ENCODE measurements at regions not wholly inside any gene's neighbourhood (a gene's known extent, or its start where the extent isn't known, plus 50 kb on each side); places are given as distances from the start of the nearest gene placed in this dataset.
A peak's percentile ranks its signal among the peaks of the same experiment; 100 is the strongest.

DNA sequence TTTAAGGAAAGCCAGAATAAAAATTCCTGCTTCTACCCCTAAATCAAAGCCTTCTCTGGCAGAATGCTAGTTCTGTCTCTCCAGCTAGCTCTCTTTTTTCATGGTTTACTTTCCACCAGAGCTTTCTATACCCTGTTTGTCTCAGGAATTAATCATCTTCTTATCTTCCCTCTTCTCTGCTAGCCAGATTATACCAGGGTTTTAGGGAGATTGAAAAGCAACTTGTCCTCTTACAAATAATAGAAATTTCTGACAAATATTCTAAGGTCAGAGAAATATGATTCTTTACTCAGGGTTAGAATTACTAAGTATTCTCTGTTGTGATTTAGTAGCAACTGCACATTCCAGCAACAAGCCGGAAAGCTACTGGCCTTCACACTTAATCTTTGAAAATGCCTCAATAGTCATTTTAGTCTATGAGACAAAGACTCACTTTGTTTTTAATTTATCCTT, 166.4 kb downstream of the TANC2 start:
- peaks cover 11% of the 10 kb centered on the region; the same call in 1 of the 2 replicates for H3K4me1 Mint-ChIP-seq (ENCODE audit: low read depth)
- no peaks in the 10 kb centered on the region for H3K27me3 Mint-ChIP-seq (ENCODE audit: insufficient read depth)
- H3K4me3 Mint-ChIP-seq, result no peak overlapping the region
- no peak for DNase-seq
- no peaks in the 10 kb centered on the region for H3K9me3 Mint-ChIP-seq
- peak overlapping the region; percentile 21; the same call in 1 of the 2 replicates for H3K27ac Mint-ChIP-seq
- H3K36me3 Mint-ChIP-seq (ENCODE audit: low read depth), result peaks cover 7% of the 10 kb centered on the region
- TF ChIP-seq, protein P1, sequence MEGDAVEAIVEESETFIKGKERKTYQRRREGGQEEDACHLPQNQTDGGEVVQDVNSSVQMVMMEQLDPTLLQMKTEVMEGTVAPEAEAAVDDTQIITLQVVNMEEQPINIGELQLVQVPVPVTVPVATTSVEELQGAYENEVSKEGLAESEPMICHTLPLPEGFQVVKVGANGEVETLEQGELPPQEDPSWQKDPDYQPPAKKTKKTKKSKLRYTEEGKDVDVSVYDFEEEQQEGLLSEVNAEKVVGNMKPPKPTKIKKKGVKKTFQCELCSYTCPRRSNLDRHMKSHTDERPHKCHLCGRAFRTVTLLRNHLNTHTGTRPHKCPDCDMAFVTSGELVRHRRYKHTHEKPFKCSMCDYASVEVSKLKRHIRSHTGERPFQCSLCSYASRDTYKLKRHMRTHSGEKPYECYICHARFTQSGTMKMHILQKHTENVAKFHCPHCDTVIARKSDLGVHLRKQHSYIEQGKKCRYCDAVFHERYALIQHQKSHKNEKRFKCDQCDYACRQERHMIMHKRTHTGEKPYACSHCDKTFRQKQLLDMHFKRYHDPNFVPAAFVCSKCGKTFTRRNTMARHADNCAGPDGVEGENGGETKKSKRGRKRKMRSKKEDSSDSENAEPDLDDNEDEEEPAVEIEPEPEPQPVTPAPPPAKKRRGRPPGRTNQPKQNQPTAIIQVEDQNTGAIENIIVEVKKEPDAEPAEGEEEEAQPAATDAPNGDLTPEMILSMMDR (IDR thresholded peaks at IDR 0.05), result no peak

DNA sequence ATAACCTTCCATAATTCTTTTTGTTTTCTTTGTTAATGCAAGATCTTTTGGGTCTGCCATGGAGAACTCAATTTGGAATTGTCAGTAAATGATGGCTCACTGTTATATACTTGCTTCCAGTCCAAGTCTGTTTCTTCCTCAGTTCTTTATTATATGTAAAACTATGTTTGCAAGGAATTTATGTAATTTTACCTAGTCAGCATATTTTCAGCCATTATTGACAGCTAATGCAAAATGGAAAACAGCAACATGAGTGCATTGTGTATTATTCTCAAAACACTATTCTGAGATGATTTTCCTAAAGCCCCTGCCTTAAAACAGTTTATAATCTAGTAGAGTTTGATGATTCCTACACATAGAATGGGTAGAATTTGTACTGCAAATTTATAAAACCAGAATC, 167.5 kb downstream of the TANC2 start:
- no peak for DNase-seq
- Mint-ChIP-seq H3K4me3 (no peak overlapping the region), H3K36me3 (ENCODE audit: low read depth) (peaks cover 7% of the 10 kb centered on the region), H3K27me3 (ENCODE audit: insufficient read depth) (no peaks in the 10 kb centered on the region), H3K4me1 (ENCODE audit: low read depth) (peaks cover 18% of the 10 kb centered on the region), H3K27ac (no peak overlapping the region), H3K9me3 (no peaks in the 10 kb centered on the region)
- TF ChIP-seq, protein P1 (IDR thresholded peaks at IDR 0.05), result no peak

DNA sequence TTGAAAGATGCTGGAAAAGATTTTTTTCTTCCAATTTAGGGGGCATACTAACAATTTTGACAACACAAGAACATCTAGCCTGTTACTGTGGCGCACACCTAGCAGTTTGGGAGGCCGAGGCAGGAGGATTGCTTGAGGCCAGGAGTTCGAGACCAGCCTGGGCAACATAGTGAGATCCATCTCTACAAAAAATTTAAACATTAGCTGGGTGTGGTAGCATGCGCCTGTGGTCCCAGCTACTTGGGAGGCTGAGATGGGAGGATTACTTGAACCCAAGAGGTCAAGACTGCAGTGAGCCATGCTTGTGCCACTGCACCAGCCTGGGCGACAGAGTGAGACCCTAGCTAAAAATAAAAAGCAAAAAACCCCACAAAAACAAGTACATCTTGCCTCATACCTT, 168.8 kb downstream of the TANC2 start:
- no peak overlapping the region for H3K27ac Mint-ChIP-seq
- peaks cover 7% of the 10 kb centered on the region for H3K36me3 Mint-ChIP-seq (ENCODE audit: low read depth)
- peaks cover 21% of the 10 kb centered on the region for H3K4me1 Mint-ChIP-seq (ENCODE audit: low read depth)
- H3K27me3 Mint-ChIP-seq (ENCODE audit: insufficient read depth), result no peaks in the 10 kb centered on the region
- no peak for DNase-seq
- no peak overlapping the region for H3K4me3 Mint-ChIP-seq
- no peaks in the 10 kb centered on the region for H3K9me3 Mint-ChIP-seq
- TF ChIP-seq, protein P1 (IDR thresholded peaks at IDR 0.05), result no peak

DNA sequence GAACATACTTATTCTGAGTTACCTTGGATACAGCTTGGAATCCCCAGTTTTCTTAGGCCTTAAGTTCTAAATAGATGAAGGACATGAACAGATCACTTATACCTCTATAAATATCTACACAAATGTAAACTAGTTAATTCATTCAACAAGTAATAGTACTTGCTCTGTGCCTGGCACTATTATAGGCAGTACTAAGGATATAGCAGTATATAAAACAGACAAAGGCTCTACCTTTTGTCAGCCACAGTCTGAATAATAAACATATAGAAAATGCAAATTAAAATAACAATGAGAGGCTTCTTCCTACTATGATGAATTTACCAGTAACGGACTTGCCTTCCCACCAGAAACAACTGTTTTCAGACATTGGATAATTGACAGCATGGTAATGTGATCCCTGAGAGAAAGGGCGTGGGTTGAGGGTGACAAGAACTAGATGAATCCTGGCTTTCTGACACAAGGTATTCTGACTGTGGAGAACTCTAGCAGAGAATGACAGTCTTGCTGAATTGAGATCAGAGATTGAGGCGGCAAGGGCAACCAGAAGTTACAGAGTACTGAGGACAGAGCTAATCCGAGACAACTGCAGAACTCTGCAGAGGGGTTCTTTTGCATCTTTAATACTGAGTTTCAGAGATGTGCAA, 170.5 kb downstream of the TANC2 start:
- Mint-ChIP-seq H3K4me1 (ENCODE audit: low read depth) (peaks cover 30% of the 10 kb centered on the region), H3K9me3 (no peaks in the 10 kb centered on the region), H3K27ac (no peak overlapping the region), H3K27me3 (ENCODE audit: insufficient read depth) (no peaks in the 10 kb centered on the region), H3K36me3 (ENCODE audit: low read depth) (peaks cover 8% of the 10 kb centered on the region; the same call in 1 of the 2 replicates), H3K4me3 (no peak overlapping the region)
- TF ChIP-seq, protein P1 (IDR thresholded peaks at IDR 0.05), result no peak
- DNase-seq, result no peak

DNA sequence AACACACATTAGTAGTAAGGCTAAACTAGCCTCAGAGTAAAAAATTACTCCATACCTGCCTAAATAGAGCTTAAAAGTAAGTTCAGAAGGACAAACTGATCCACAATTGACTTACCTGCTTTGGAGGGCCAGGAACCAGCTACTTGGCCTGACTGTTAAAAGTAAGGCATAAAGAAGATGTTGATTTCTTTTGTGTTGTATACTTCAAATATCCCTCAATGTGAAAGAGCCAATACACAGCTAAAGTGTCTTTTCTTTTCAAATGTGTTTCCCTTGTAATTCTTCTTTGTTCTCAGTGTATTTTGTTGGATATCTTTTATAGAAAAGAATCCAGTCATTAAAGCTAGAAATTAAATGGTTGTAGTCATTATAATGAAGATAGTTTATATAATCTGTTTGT, 171.1 kb downstream of the TANC2 start:
- H3K4me3 Mint-ChIP-seq, result no peak overlapping the region
- peaks cover 8% of the 10 kb centered on the region; the same call in 1 of the 2 replicates for H3K36me3 Mint-ChIP-seq (ENCODE audit: low read depth)
- H3K27ac Mint-ChIP-seq, result no peak overlapping the region
- DNase-seq, result no peak
- H3K9me3 Mint-ChIP-seq, result no peaks in the 10 kb centered on the region
- peaks cover 30% of the 10 kb centered on the region for H3K4me1 Mint-ChIP-seq (ENCODE audit: low read depth)
- no peaks in the 10 kb centered on the region for H3K27me3 Mint-ChIP-seq (ENCODE audit: insufficient read depth)
- TF ChIP-seq, protein P1 (IDR thresholded peaks at IDR 0.05), result no peak

Data from HFFc6 (cell line).